Cardiac muscle cell (in vitro differentiated cells and primary cell): ENCODE measurements at regions not wholly inside any gene's neighbourhood (a gene's known extent, or its start where the extent isn't known, plus 50 kb on each side); places are given as distances from the start of the nearest gene placed in this dataset.
"Not testable (repeated sequence)": the region's sequence is repeated elsewhere in the genome, so short reads cannot be mapped to it uniquely, and the experiment has no call there.

Experiments used
- DNase-seq, 2 donors: peaks; one replicate each; pipeline versions ENCODE4 v3.0.0 to v3.0.0-alpha.2; 2010 to 2017; ENCODE audit warnings: low read depth in 1 of 2, low spot score in 1 of 2
- H3K27ac ChIP-seq: fragments of 200-600 bp; sonication (generic); 2 replicates; pipeline ENCODE4 v1.5.1; 2016
- H3K27me3 ChIP-seq: fragments of 200-600 bp; sonication (generic); 2 replicates; pipeline ENCODE4 v1.6.0; 2016; ENCODE audit warnings: control low read depth
- H3K36me3 ChIP-seq: fragments of 200-600 bp; sonication (generic); 2 replicates; pipeline ENCODE4 v1.5.1; 2016; ENCODE audit warnings: control low read depth
- H3K4me1 ChIP-seq: fragments of 200-600 bp; sonication (generic); 2 replicates; pipeline ENCODE4 v1.8.1; 2017; ENCODE audit warnings: low read depth, mild to moderate bottlenecking, mixed run types
- H3K4me3 ChIP-seq: fragments of 200-600 bp; sonication (generic); 2 replicates; pipeline ENCODE4 v1.5.1; 2016; ENCODE audit warnings: mild to moderate bottlenecking
- H3K9me3 ChIP-seq: fragments of 200-600 bp; sonication (generic); 2 replicates; pipeline ENCODE4 v1.5.1; 2017; ENCODE audit warnings: low read depth, mild to moderate bottlenecking, control low read depth
- CTCF ChIP-seq: IDR thresholded peaks from 2 replicates; pipeline ENCODE4 v1.5.1; 2012; ENCODE audit warnings: low read depth, mild to moderate bottlenecking, low read length

GRCh38 chr10:22810643-22811465 lies 96.5 kb upstream of the PIP4K2A start:
- no peak for DNase-seq
- Histone ChIP-seq H3K27me3 (no peaks in the 10 kb centered on the region), H3K4me1 (no peaks in the 10 kb centered on the region), H3K9me3 (peaks cover 2% of the 10 kb centered on the region), H3K36me3 (no peaks in the 10 kb centered on the region), H3K4me3 (no peak overlapping the region), H3K27ac (no peak overlapping the region)
- no peak for TF ChIP-seq CTCF

DNA sequence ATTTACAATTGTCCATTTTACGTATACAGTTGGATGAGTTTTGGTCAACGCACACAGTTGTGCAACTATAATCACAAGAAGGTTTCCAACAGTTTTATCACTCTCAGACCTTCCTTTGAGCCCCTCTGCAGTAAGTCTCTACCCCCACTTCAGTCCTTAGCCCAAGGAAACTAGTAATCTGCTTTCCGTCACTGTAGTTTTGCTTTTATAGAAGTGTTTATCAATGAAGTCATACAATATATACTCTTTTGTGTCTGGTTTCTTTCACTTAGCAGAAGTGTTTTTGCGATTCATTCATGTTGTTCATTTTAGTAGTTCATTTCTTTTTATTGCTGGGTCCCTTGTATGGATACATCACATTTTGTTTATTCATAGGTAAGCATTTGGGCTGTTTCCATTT lies 92.9 kb upstream of the PIP4K2A start:
- TF ChIP-seq CTCF = no peak
- no peak for DNase-seq
- no peaks in the 10 kb centered on the region for H3K9me3 ChIP-seq
- H3K4me1 ChIP-seq = no peaks in the 10 kb centered on the region
- H3K36me3 ChIP-seq = no peaks in the 10 kb centered on the region
- no peak overlapping the region for H3K27ac ChIP-seq
- no peak overlapping the region for H3K4me3 ChIP-seq
- H3K27me3 ChIP-seq = no peaks in the 10 kb centered on the region

- no peak overlapping the region for H3K27ac ChIP-seq
- no peaks in the 10 kb centered on the region for H3K4me1 ChIP-seq
- TF ChIP-seq CTCF = peak; percentile 7
- H3K4me3 ChIP-seq = no peak overlapping the region
- no peaks in the 10 kb centered on the region for H3K9me3 ChIP-seq
- H3K36me3 ChIP-seq = no peaks in the 10 kb centered on the region
- no peaks in the 10 kb centered on the region for H3K27me3 ChIP-seq
- peak in 1 of 2 donors; percentile 39 for DNase-seq
Measured at GRCh38 chr10:22805304-22805703, 90.9 kb upstream of the PIP4K2A start.

- no peaks in the 10 kb centered on the region for H3K27me3 ChIP-seq
- no peaks in the 10 kb centered on the region for H3K4me1 ChIP-seq
- H3K4me3 ChIP-seq = no peak overlapping the region
- peak in 1 of 2 donors; percentile 44 for DNase-seq
- no peak overlapping the region for H3K27ac ChIP-seq
- no peaks in the 10 kb centered on the region for H3K9me3 ChIP-seq
- no peak for TF ChIP-seq CTCF
- H3K36me3 ChIP-seq = no peaks in the 10 kb centered on the region
Measured at GRCh38 chr10:22803261-22803885, 89.0 kb upstream of the PIP4K2A start.

DNA sequence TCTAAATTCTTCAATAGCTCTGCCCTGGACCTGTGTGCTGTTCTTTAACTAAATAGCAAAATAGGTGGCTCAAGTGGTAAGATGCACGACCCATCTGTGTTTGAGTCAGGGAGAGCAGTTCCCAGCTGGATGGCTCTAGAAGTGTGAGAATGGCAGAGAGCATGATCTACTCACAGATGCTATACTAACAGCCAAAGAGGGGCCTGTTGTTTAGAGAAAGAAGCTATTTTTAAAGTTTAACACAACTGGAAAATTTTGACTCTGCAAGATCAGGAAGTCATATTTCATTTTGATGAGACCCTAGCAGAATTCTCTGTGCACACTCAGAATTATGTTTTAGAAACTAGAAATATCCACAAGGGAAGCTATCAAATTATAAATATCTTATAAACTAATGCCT lies 87.4 kb upstream of the PIP4K2A start:
- H3K9me3 ChIP-seq = no peaks in the 10 kb centered on the region

GRCh38 chr10:22797796-22798195 lies 83.4 kb upstream of the PIP4K2A start:
- not testable (repeated sequence) for DNase-seq, H3K27ac ChIP-seq, H3K9me3 ChIP-seq, H3K36me3 ChIP-seq, H3K4me3 ChIP-seq, H3K27me3 ChIP-seq, H3K4me1 ChIP-seq

More for the DNA sequence above, 87.4 kb upstream of the PIP4K2A start:
- H3K4me1 ChIP-seq = no peaks in the 10 kb centered on the region
- DNase-seq = no peak
- no peak overlapping the region for H3K27ac ChIP-seq
- TF ChIP-seq CTCF = no peak
- H3K36me3 ChIP-seq = no peaks in the 10 kb centered on the region
- H3K4me3 ChIP-seq = no peak overlapping the region
- H3K27me3 ChIP-seq = no peaks in the 10 kb centered on the region
